D721Med (cell line): ENCODE measurements at regions not wholly inside any gene's neighbourhood (a gene's known extent, or its start where the extent isn't known, plus 50 kb on each side); places are given as distances from the start of the nearest gene placed in this dataset.
A peak's percentile ranks its signal among the peaks of the same experiment; 100 is the strongest.

Experiments
- DNase-seq: peaks from one replicate; pipeline ENCODE4 v3.0.0; 2011; ENCODE audit warnings: low spot score; ENCODE audit not compliant: insufficient read length
- FAIRE-seq: peaks from 2 replicates; lab custom pipeline; 2011; peaks lifted over from hg19 to GRCh38; lab: Jason Lieb, UNC
- CTCF ChIP-seq: IDR thresholded peaks from 2 replicates; pipeline ENCODE4 v1.5.1; 2012; ENCODE audit warnings: mild to moderate bottlenecking, control low read depth; ENCODE audit not compliant: insufficient read depth; ENCODE audit errors: missing control alignments

GRCh38 chr2:210816769-210817168, 260.4 kb downstream of the CPS1 start:
- DNase-seq (no peak), FAIRE-seq (no peak)
- TF ChIP-seq CTCF, result no peak

DNA sequence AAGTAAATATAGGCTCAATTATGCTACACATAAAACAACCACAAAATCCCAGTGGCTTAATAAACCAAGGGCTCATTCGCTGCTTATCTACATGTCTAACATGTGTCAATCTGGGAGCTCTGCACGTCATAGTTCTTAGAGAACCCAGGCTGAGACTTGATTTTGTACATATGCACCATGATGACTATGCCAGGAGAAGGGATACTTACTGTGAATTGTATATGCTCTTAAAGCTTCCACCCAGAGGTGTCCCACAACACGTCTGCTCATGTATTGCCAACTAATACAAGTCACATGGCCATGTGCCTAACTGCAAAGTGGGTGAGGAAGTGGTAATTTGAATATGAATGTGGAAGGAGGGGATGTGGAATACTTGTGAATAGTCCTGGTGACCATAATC, 262.1 kb downstream of the CPS1 start:
- FAIRE-seq (peak; percentile 53), DNase-seq (no peak)
- TF ChIP-seq CTCF, result no peak

DNA sequence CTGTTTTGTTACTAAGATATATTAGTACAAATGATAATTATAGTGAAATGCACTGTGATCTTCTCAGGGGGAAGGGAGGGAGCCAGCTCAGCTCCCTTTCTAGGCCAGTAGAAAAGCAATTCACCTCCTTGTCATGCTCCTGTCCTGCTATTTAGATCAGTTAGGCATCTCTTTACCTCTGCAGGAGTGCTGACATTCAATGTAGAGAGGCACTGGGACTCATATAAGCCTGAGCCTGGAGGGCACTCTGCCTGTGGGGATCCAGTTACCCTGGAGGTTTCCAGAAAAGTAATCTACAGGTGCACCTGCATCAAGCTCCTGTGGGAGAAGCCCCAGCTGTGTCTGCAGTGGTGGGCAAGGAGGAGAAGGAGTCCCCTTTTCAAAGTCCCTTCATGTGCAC, 277.0 kb downstream of the CPS1 start:
- no peak for DNase-seq
- no peak for TF ChIP-seq CTCF
- no peak for FAIRE-seq

- FAIRE-seq (no peak), DNase-seq (no peak)
- no peak for TF ChIP-seq CTCF
These were observed 282.6 kb downstream of the CPS1 start for GRCh38 chr2:210839034-210839433.

- no peak for TF ChIP-seq CTCF
- FAIRE-seq, result peak; percentile 68
- no peak for DNase-seq
These were observed 283.1 kb downstream of the CPS1 start for GRCh38 chr2:210839450-210839849.

GRCh38 chr2:210842896-210843295, 286.5 kb downstream of the CPS1 start:
- TF ChIP-seq CTCF, result no peak
- no peak for FAIRE-seq
- no peak for DNase-seq

GRCh38 chr2:210844016-210844415, 287.6 kb downstream of the CPS1 start:
- FAIRE-seq, result no peak
- no peak for DNase-seq
- no peak for TF ChIP-seq CTCF
